ENCODE measurements at regions not wholly inside any gene's neighbourhood (a gene's known extent, or its start where the extent isn't known, plus 50 kb on each side); places are given as distances from the start of the nearest gene placed in this dataset.

GRCh38 chr9:126097679-126098078, 228.9 kb upstream of the MVB12B start:
- H3K27me3 Mint-ChIP-seq, result peaks cover 21% of the 10 kb centered on the region
- no peak overlapping the region for H3K4me3 Mint-ChIP-seq
- H3K27ac Mint-ChIP-seq, result no peak overlapping the region
- no peak for DNase-seq
- no peak for ATAC-seq (ENCODE audit: poor library complexity)
- POLR2A ChIA-PET, result no interaction called here
- intact Hi-C loops (cut with DNase I, micrococcal nuclease), result no loop called here
- Histone ChIP-seq H3K9me3 (ENCODE audit: control insufficient read depth in 1 of 2, insufficient read depth in 1 of 2, low read length in 2 of 2) (peaks cover 0 to 4% of the 10 kb centered on the region in 2 experiments), H3K36me3 (ENCODE audit: insufficient read depth, low read length) (no peaks in the 10 kb centered on the region), H3K4me1 (ENCODE audit: insufficient read depth, low read length) (no peaks in the 10 kb centered on the region), H3K27ac (ENCODE audit: low read depth in 1 of 2, low read length in 2 of 2) (no peak overlapping the region), H3K27me3 (ENCODE audit: control insufficient read depth in 1 of 2, insufficient read depth in 2 of 2, low read length in 2 of 2) (peaks cover 0 to 2% of the 10 kb centered on the region in 2 experiments), H3K4me3 (ENCODE audit: low read length) (no peak overlapping the region)
- CTCF ChIA-PET, result no interaction called here
- H3K9me3 Mint-ChIP-seq, result no peaks in the 10 kb centered on the region
- no peaks in the 10 kb centered on the region for H3K36me3 Mint-ChIP-seq (ENCODE audit: low read depth)
- no peaks in the 10 kb centered on the region for H3K4me1 Mint-ChIP-seq (ENCODE audit: low read depth)
- TF ChIP-seq, protein P1, sequence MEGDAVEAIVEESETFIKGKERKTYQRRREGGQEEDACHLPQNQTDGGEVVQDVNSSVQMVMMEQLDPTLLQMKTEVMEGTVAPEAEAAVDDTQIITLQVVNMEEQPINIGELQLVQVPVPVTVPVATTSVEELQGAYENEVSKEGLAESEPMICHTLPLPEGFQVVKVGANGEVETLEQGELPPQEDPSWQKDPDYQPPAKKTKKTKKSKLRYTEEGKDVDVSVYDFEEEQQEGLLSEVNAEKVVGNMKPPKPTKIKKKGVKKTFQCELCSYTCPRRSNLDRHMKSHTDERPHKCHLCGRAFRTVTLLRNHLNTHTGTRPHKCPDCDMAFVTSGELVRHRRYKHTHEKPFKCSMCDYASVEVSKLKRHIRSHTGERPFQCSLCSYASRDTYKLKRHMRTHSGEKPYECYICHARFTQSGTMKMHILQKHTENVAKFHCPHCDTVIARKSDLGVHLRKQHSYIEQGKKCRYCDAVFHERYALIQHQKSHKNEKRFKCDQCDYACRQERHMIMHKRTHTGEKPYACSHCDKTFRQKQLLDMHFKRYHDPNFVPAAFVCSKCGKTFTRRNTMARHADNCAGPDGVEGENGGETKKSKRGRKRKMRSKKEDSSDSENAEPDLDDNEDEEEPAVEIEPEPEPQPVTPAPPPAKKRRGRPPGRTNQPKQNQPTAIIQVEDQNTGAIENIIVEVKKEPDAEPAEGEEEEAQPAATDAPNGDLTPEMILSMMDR (IDR thresholded peaks at IDR 0.05), result no peak

GRCh38 chr9:126106404-126106803, 220.2 kb upstream of the MVB12B start:
- CTCF ChIA-PET, result no interaction called here
- H3K27ac ChIP-seq (ENCODE audit: low read depth in 1 of 2, low read length in 2 of 2), result no peak overlapping the region
- ATAC-seq (ENCODE audit: poor library complexity) (no peak), DNase-seq (no peak)
- peaks cover 0 to 6% of the 10 kb centered on the region in 2 experiments for H3K27me3 ChIP-seq (ENCODE audit: control insufficient read depth in 1 of 2, insufficient read depth in 2 of 2, low read length in 2 of 2)
- TF ChIP-seq, protein P1 (IDR thresholded peaks at IDR 0.05), result no peak
- Mint-ChIP-seq H3K4me1 (ENCODE audit: low read depth) (no peaks in the 10 kb centered on the region), H3K36me3 (ENCODE audit: low read depth) (no peaks in the 10 kb centered on the region), H3K27me3 (peaks cover 38% of the 10 kb centered on the region), H3K27ac (no peak overlapping the region), H3K9me3 (peaks cover 3% of the 10 kb centered on the region), H3K4me3 (no peak overlapping the region)
- H3K36me3 ChIP-seq (ENCODE audit: insufficient read depth, low read length), result no peaks in the 10 kb centered on the region
- POLR2A ChIA-PET, result no interaction called here
- intact Hi-C loops (cut with DNase I, micrococcal nuclease), result no loop called here
- peaks cover 0 to 6% of the 10 kb centered on the region in 2 experiments for H3K9me3 ChIP-seq (ENCODE audit: control insufficient read depth in 1 of 2, insufficient read depth in 1 of 2, low read length in 2 of 2)
- no peak overlapping the region for H3K4me3 ChIP-seq (ENCODE audit: low read length)
- H3K4me1 ChIP-seq (ENCODE audit: insufficient read depth, low read length), result no peaks in the 10 kb centered on the region

- Mint-ChIP-seq H3K36me3 (ENCODE audit: low read depth) (no peaks in the 10 kb centered on the region), H3K27me3 (peaks cover 37% of the 10 kb centered on the region), H3K27ac (no peak overlapping the region), H3K4me1 (ENCODE audit: low read depth) (no peaks in the 10 kb centered on the region), H3K9me3 (peaks cover 3% of the 10 kb centered on the region), H3K4me3 (no peak overlapping the region)
- ChIA-PET POLR2A (no interaction called here), CTCF (no interaction called here)
- TF ChIP-seq, protein P1 (IDR thresholded peaks at IDR 0.05), result no peak
- no peak overlapping the region for H3K27ac ChIP-seq (ENCODE audit: low read depth in 1 of 2, low read length in 2 of 2)
- peaks cover 3 to 6% of the 10 kb centered on the region in 2 experiments for H3K27me3 ChIP-seq (ENCODE audit: control insufficient read depth in 1 of 2, insufficient read depth in 2 of 2, low read length in 2 of 2)
- no peaks in the 10 kb centered on the region for H3K36me3 ChIP-seq (ENCODE audit: insufficient read depth, low read length)
- intact Hi-C loops (cut with DNase I, micrococcal nuclease), result no loop called here
- DNase-seq, result no peak
- ATAC-seq (ENCODE audit: poor library complexity), result no peak
- H3K9me3 ChIP-seq (ENCODE audit: control insufficient read depth in 1 of 2, insufficient read depth in 1 of 2, low read length in 2 of 2), result peaks cover 0 to 6% of the 10 kb centered on the region in 2 experiments
- no peaks in the 10 kb centered on the region for H3K4me1 ChIP-seq (ENCODE audit: insufficient read depth, low read length)
- no peak overlapping the region for H3K4me3 ChIP-seq (ENCODE audit: low read length)
Observed at GRCh38 chr9:126107693-126108092, 218.9 kb upstream of the MVB12B start.
